Liver (tissue), 8 donors: ENCODE measurements at regions not wholly inside any gene's neighbourhood (a gene's known extent, or its start where the extent isn't known, plus 50 kb on each side); places are given as distances from the start of the nearest gene placed in this dataset.

Experiments
- DNase-seq: peaks from one replicate; pipeline ENCODE4 v3.0.0-alpha.2; 2017; ENCODE audit warnings: low spot score
- H3K27ac ChIP-seq, 2 donors: one replicate each; pipeline ENCODE4 v1.7.0; 2013; ENCODE audit warnings: inconsistent platforms in 2 of 2, low read length in 2 of 2, control low read depth in 1 of 2, low read depth in 1 of 2, mild to moderate bottlenecking in 1 of 2
- H3K27me3 ChIP-seq, 4 donors: one replicate each; pipeline versions ENCODE4 v1.6.1 to v1.7.0; 2013; ENCODE audit warnings: low read length in 3 of 4, inconsistent platforms in 1 of 4, mild to moderate bottlenecking in 1 of 4, moderate library complexity in 1 of 4; ENCODE audit not compliant: control insufficient read depth in 4 of 4, insufficient read depth in 4 of 4
- H3K36me3 ChIP-seq, 4 donors: one replicate each; pipeline versions ENCODE4 v1.6.1 to v1.7.0; 2013; ENCODE audit warnings: low read length in 3 of 4, mild to moderate bottlenecking in 3 of 4, low read depth in 1 of 4, moderate library complexity in 1 of 4; ENCODE audit not compliant: control insufficient read depth in 4 of 4, insufficient read depth in 3 of 4
- H3K4me1 ChIP-seq, 4 donors: one replicate each; pipeline versions ENCODE4 v1.6.1 to v1.7.0; 2013; ENCODE audit warnings: low read length in 3 of 4, mild to moderate bottlenecking in 3 of 4, moderate library complexity in 1 of 4; ENCODE audit not compliant: control insufficient read depth in 4 of 4, insufficient read depth in 4 of 4
- H3K4me3 ChIP-seq, 3 donors: one replicate each; pipeline versions ENCODE4 v1.6.1 to v1.7.0; 2013; ENCODE audit warnings: low read length in 3 of 3, control low read depth in 1 of 3, low read depth in 1 of 3, mild to moderate bottlenecking in 1 of 3
- H3K9ac ChIP-seq, 2 donors: one replicate each; pipeline ENCODE4 v1.7.0; 2013; ENCODE audit warnings: low read length in 2 of 2, mild to moderate bottlenecking in 2 of 2, moderate library complexity in 2 of 2, control low read depth in 1 of 2, low read depth in 1 of 2
- H3K9me3 ChIP-seq, 4 donors: one replicate each; pipeline versions ENCODE4 v1.6.1 to v1.7.0; 2013; ENCODE audit warnings: low read length in 3 of 4; ENCODE audit not compliant: control insufficient read depth in 4 of 4
- ATF3 ChIP-seq: IDR thresholded peaks from 2 replicates; pipeline ENCODE4 v1.6.1; 2016; ENCODE audit warnings: antibody characterized with exemption
- EGR1 ChIP-seq, 2 donors: IDR thresholded peaks; 2 replicates each; pipeline ENCODE4 v1.6.1; 2016 to 2018; ENCODE audit warnings: antibody characterized with exemption in 2 of 2, low read depth in 2 of 2
- FOXA2 ChIP-seq: IDR thresholded peaks from 2 replicates; pipeline ENCODE4 v1.6.1; 2016; ENCODE audit warnings: antibody characterized with exemption
- HNF4A ChIP-seq, 2 donors: conservative IDR thresholded peaks; 2 replicates each; pipeline ENCODE4 v1.6.1; 2016; ENCODE audit warnings: antibody characterized with exemption in 2 of 2, mild to moderate bottlenecking in 2 of 2
- HNF4G ChIP-seq: IDR thresholded peaks from 2 replicates; pipeline ENCODE4 v1.6.1; 2016; ENCODE audit warnings: antibody characterized with exemption
- JUND ChIP-seq, 2 donors: IDR thresholded peaks; 2 replicates each; pipeline ENCODE4 v1.6.1; 2016; ENCODE audit warnings: antibody characterized with exemption in 2 of 2
- NR2F2 ChIP-seq: IDR thresholded peaks from 2 replicates; pipeline ENCODE4 v1.6.1; 2016; ENCODE audit warnings: antibody characterized with exemption
- RXRA ChIP-seq, 2 donors: IDR thresholded peaks; 2 replicates each; pipeline ENCODE4 v1.6.1; 2017 to 2018; ENCODE audit warnings: antibody characterized with exemption in 2 of 2, mild to moderate bottlenecking in 1 of 2
- SP1 ChIP-seq: IDR thresholded peaks from 2 replicates; pipeline ENCODE4 v1.6.1; 2018; ENCODE audit warnings: antibody characterized with exemption, mild to moderate bottlenecking
- TAF1 ChIP-seq: conservative IDR thresholded peaks from 2 replicates; pipeline ENCODE4 v1.6.1; 2016; ENCODE audit warnings: antibody characterized with exemption, mild to moderate bottlenecking
- YY1 ChIP-seq: IDR thresholded peaks from 2 replicates; pipeline ENCODE4 v1.6.1; 2016; ENCODE audit warnings: antibody characterized with exemption, mild to moderate bottlenecking
- WGBS: extraction: QIAGEN DNeasy Blood & Tissue Kit; methylation state at CpG from one replicate; pipeline ENCODE4 v1.1.7; 2013; 5-methylcytosine and 5-hydroxymethylcytosine counted together
- TF ChIP-seq, protein P1 (sequence below): IDR thresholded peaks from 2 replicates; pipeline ENCODE4 v1.6.1; 2016; ENCODE audit warnings: antibody characterized with exemption
- TF ChIP-seq, protein P2 (sequence below): IDR thresholded peaks from 2 replicates; pipeline ENCODE4 v1.6.1; 2016; ENCODE audit warnings: antibody characterized with exemption, mild to moderate bottlenecking
- TF ChIP-seq, protein P3 (sequence below): fragments of 150-350 bp; IDR thresholded peaks from 2 replicates; pipeline ENCODE4 v1.5.1; 2017; ENCODE audit warnings: improper control_type of control experiment, low read depth, low read length; ENCODE audit not compliant: missing input control
- donor health status: healthy.
- donor health status: healthy.
- donor health status: healthy.
- donor health status: healthy.
- donor health status: healthy.

- no peak for TF ChIP-seq RXRA (IDR thresholded peaks at IDR 0.05)
- TF ChIP-seq JUND (IDR thresholded peaks at IDR 0.05) = no peak
- no peak for TF ChIP-seq EGR1 (IDR thresholded peaks at IDR 0.05; ENCODE audit: low read depth in 2 of 2)
- no peak for TF ChIP-seq SP1
- TF ChIP-seq FOXA2 = no peak
- TF ChIP-seq HNF4G = no peak
- TF ChIP-seq, protein P1, sequence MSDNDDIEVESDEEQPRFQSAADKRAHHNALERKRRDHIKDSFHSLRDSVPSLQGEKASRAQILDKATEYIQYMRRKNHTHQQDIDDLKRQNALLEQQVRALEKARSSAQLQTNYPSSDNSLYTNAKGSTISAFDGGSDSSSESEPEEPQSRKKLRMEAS = no peak
- no peak for TF ChIP-seq HNF4A (conservative IDR thresholded peaks at IDR 0.05)
- TF ChIP-seq NR2F2 = no peak
- no peak for TF ChIP-seq TAF1
- H3K27ac ChIP-seq = no peak overlapping the region
- H3K4me1 ChIP-seq = peaks cover 0 to 4% (median 0%) of the 10 kb centered on the region in 4 donors
- H3K36me3 ChIP-seq = no peaks in the 10 kb centered on the region
- DNase-seq = no peak
- peaks cover 0 to 2% (median 0%) of the 10 kb centered on the region in 4 donors for H3K27me3 ChIP-seq
- H3K4me3 ChIP-seq = no peak overlapping the region
- H3K9me3 ChIP-seq = no peaks in the 10 kb centered on the region
- no peak overlapping the region for H3K9ac ChIP-seq
- 72% methylated on average over 13 of the region's 13 CpGs for WGBS
Measured at GRCh38 chr6:41471064-41471895, 74.9 kb upstream of the FOXP4 start.

DNA sequence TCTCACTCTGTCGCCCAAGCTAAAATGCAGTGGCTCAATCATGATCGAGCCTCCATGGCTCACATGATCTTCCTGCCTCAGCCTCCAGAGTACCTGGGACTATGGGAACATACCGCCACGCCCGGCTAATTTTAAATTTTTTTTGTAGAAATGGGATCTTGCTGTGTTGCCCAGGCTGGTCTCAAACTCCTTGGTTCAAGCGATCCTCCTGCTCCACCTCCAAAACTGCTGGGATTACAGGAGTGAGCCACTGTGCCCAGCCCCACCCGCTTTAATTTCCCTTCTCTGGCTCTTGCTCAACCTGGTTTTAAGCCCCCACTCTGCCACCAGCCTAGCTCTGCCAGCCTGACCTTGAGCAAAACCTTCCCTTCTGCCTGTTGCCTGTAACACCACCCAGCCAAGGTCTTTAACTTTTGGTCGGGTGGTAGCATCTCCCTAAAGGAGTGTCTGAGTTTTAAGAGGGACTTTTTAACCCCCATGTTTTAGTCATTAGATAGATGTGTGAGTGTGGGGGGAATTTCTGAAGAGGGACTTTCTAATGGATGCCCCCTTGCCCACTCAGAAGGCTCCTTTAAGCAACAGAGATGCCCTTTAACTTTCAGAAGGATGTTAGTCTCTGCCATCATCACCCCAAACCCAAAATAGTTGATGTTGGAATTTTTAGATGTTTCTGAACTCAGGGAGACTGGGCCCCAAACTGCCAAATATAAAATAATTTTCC is 71.8 kb upstream of the FOXP4 start:
- Histone ChIP-seq H3K9me3 (no peaks in the 10 kb centered on the region), H3K27me3 (no peaks in the 10 kb centered on the region), H3K4me3 (no peak overlapping the region), H3K9ac (no peak overlapping the region), H3K4me1 (peaks cover 0 to 4% (median 0%) of the 10 kb centered on the region in 4 donors), H3K36me3 (no peaks in the 10 kb centered on the region), H3K27ac (no peak overlapping the region)
- no peak for DNase-seq
- TF ChIP-seq, protein P2, sequence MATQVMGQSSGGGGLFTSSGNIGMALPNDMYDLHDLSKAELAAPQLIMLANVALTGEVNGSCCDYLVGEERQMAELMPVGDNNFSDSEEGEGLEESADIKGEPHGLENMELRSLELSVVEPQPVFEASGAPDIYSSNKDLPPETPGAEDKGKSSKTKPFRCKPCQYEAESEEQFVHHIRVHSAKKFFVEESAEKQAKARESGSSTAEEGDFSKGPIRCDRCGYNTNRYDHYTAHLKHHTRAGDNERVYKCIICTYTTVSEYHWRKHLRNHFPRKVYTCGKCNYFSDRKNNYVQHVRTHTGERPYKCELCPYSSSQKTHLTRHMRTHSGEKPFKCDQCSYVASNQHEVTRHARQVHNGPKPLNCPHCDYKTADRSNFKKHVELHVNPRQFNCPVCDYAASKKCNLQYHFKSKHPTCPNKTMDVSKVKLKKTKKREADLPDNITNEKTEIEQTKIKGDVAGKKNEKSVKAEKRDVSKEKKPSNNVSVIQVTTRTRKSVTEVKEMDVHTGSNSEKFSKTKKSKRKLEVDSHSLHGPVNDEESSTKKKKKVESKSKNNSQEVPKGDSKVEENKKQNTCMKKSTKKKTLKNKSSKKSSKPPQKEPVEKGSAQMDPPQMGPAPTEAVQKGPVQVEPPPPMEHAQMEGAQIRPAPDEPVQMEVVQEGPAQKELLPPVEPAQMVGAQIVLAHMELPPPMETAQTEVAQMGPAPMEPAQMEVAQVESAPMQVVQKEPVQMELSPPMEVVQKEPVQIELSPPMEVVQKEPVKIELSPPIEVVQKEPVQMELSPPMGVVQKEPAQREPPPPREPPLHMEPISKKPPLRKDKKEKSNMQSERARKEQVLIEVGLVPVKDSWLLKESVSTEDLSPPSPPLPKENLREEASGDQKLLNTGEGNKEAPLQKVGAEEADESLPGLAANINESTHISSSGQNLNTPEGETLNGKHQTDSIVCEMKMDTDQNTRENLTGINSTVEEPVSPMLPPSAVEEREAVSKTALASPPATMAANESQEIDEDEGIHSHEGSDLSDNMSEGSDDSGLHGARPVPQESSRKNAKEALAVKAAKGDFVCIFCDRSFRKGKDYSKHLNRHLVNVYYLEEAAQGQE = no peak
- TF ChIP-seq, protein P3, sequence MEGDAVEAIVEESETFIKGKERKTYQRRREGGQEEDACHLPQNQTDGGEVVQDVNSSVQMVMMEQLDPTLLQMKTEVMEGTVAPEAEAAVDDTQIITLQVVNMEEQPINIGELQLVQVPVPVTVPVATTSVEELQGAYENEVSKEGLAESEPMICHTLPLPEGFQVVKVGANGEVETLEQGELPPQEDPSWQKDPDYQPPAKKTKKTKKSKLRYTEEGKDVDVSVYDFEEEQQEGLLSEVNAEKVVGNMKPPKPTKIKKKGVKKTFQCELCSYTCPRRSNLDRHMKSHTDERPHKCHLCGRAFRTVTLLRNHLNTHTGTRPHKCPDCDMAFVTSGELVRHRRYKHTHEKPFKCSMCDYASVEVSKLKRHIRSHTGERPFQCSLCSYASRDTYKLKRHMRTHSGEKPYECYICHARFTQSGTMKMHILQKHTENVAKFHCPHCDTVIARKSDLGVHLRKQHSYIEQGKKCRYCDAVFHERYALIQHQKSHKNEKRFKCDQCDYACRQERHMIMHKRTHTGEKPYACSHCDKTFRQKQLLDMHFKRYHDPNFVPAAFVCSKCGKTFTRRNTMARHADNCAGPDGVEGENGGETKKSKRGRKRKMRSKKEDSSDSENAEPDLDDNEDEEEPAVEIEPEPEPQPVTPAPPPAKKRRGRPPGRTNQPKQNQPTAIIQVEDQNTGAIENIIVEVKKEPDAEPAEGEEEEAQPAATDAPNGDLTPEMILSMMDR = no peak
- TF ChIP-seq NR2F2 = no peak
- TF ChIP-seq TAF1 = no peak
- TF ChIP-seq ATF3 = no peak
- TF ChIP-seq YY1 = no peak
- whole genome bisulfite sequencing = 92% methylated on average over 8 of the region's 8 CpGs
